GM19023 (cell line): ENCODE measurements at regions not wholly inside any gene's neighbourhood (a gene's known extent, or its start where the extent isn't known, plus 50 kb on each side); places are given as distances from the start of the nearest gene placed in this dataset.
"Not testable (repeated sequence)": the region's sequence is repeated elsewhere in the genome, so short reads cannot be mapped to it uniquely, and the experiment has no call there.

ENCODE experiments used
- ATAC-seq: cut with Tn5 transposase; IDR thresholded peaks from one replicate; pipeline ENCODE4 v1.9.1; 2021; ENCODE audit warnings: mild to moderate bottlenecking, moderate library complexity; ENCODE audit not compliant: unreplicated experiment

DNA sequence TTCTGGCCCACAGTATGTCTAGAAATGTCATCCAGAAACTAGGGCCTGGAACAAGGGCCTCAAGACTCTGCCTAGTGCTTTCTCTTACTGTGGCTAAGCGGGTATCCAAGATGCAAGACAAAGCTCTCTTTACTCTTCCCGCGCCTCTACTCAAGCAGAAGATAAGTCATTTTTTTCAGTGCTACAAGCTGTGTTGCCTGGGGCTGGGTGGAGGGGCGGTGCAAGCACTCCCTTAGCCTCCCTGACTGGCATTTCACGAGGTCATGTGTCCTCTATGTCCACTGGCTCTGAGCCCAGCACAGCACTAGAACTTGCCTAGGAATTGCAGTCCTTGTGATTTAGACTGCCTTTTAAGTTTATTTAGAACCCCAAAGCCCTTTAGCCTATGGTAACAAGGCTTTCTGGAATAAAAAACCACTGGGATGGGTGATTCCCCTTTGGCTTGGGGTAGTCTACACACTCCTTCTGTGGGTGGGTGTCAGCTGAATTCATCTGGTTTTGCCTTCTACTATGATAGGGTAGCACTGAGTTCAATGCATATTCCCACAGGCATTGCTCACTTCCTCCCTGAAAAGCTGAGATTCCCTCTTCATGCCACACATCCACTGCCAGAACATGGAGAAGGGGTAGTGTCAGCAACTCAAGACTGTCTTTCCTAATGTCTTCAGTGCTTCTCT is 371.8 kb upstream of the KCND2 start:
- no peak for ATAC-seq

DNA sequence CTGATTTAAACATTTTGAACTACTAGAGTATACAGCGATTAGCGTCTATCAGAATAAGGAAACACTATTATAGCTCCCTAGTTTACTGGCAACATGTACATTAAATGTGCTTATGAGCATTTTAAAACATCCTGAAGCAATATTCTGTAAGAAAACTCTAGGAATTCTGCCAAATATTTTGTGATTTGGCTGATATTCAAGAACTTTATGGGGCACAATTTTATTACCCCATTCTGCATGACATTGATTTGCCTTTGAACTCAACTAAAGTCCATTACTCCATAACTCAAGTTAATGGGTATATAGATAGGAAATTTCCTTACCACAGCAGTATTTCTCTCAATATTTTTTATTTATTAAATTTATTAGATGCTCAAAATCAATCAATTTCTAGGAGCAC is 369.9 kb upstream of the KCND2 start:
- ATAC-seq: no peak

GRCh38 chr7:119905495-119905894 is 367.5 kb upstream of the KCND2 start:
- no peak for ATAC-seq

DNA sequence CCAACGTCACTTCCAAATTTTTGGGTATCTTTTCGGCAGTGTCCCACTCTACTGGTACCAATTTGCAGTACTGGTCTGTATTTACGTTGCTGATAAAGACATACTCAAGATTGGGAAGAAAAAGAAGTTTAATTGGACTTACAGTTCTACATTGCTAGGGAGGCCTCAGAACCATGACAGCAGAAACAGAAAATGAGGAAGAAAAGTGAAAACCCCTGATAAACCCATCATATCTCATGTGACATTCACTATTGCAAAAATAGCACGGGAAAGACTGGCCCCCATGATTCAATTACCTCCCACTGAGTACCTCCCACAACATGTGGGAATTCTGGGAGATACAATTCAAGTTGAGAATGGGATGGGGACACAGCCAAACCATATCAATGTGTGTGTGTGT is 364.0 kb upstream of the KCND2 start:
- ATAC-seq: no peak

GRCh38 chr7:119914119-119914518 is 358.9 kb upstream of the KCND2 start:
- not testable (repeated sequence) for ATAC-seq

DNA sequence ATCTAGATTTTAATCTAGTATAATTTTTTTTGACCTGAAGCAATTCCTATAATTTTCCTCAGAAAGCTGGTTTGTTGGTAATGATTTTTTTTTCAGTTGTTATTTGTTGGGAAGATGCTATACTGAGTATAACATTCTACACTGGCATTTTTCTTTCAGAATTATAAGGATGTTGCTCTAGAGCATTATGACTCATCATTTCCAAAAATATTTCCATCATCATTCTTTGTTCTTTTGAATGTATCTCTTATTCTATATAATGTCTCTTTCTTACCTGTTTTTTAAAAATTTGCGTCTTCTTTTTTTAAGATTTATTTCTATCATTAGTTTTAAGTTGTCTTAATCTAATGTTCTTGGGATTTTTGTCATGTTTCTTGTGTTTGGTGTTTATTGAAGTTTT is 356.5 kb upstream of the KCND2 start:
- no peak for ATAC-seq

DNA sequence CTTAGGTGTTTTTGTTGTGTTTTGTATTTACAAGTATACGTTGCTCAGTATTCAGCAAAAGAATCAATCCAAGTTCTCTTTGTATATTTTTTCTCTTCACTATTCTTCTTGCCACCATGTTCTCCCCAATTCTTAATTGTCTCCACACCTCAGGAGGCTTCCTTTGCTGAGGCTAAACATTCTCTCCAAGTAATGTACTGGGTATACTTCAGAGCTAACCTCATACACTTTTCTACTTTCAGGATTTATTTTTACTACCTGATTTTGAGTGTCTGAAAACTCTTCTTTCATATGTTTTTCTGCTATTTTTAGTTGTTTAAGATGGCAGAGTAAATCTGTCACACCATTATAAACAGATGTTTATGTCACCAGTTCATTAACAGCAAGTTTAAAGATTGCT is 354.8 kb upstream of the KCND2 start:
- no peak for ATAC-seq

- ATAC-seq: no peak
Observed at GRCh38 chr7:119919986-119920385, 353.0 kb upstream of the KCND2 start.

DNA sequence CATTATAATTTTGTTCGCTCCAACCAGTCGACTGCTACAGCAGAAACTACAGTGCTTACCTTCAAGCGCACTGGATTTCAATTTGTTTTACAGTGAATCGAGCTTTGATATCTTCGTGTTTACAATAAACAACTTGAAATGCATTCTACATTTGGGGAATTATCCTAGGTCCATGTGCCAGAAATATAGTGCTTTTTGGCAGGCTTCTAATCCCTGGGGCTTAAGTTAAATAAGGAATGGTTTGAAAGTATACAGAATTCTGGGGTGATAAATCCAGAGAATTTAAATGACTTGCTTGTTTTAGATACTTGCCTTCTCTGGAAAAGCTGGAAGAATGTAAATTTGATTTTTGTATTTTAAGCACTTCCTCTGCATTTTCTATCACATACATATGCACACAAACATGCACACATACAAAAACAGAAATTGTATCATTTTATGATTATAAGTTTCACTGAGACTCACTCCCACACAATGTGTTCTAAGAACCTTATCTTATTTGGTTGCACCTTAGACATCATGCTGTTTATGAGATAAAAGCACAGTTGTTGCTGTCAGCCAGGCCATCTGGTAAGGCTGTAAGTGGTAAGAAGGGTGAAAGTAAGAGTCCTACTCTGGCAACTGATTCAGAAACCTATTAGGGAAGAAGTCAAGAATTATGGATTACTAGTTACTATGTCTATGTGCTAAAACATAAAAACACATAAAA is 347.2 kb upstream of the KCND2 start:
- ATAC-seq: no peak

DNA sequence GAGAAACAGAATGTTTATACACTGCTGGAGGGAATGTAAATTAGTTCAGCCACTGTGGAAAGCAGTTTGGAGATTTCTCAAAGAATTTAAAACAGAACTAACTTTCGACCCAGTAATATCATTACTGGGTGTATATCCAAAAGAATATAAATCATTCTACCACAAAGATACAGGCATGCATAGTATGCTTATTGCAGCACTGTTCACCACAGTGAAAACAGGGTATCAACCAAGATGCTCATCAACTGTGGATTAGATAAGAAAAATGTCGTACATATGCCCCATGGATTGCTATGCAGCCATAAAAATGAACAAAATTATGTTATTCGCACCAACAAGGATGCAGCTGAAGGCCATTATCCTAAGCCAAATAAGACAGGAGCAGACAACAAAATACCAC is 343.1 kb upstream of the KCND2 start:
- ATAC-seq: no peak

GRCh38 chr7:119931230-119931824 is 341.6 kb upstream of the KCND2 start:
- ATAC-seq: no peak

GRCh38 chr7:119935418-119936025 is 337.5 kb upstream of the KCND2 start:
- ATAC-seq: no peak

DNA sequence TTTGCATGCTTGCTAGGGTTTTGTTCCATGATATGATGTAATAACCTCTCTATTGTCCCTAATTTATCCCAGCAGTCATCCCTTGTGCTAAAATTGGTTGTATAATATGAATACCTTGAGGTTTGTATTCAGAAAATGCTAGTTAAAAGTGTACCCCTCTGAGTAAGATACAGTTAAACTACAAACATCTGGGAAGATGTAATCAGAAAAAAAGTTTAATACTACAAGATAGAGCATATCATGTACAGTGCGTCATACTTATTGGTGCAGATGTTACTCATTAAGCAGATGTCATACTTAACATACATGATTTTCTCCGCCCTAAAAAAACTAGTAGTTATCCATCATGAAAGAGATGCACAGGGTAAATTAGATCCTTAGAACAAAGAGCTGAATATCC is 336.1 kb upstream of the KCND2 start:
- no peak for ATAC-seq

- ATAC-seq: no peak
Observed at GRCh38 chr7:119937745-119938144, 335.2 kb upstream of the KCND2 start.

DNA sequence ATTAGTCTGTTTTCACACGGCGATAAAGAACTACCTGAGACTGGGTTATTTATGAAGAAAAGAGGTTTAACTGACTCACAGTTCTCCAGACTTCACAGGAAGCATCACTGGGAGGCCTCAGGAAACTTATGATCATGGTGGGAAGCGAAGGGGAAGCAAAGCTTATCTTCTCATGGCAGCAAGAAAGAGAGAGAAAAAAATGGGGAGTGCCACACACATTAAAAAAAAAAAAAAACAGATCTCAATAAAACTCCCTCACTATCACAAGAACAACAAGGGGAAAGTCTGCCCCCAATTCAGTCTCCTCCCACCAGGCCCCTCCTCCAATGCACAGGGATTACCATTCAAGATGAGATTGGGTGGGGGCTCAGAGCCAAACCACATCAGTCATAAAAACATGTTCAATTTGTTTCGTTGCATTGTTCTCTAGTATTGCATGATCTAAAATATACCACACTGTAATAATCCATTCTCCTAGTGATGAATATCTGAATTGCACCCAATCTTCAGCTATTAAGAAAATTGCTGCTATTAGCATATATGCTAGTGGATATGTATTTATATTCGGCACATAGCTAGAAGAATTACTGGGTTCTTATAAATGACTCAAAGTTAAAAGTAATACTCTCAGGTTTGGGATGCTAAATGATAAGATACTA is 328.9 kb upstream of the KCND2 start:
- ATAC-seq: no peak

DNA sequence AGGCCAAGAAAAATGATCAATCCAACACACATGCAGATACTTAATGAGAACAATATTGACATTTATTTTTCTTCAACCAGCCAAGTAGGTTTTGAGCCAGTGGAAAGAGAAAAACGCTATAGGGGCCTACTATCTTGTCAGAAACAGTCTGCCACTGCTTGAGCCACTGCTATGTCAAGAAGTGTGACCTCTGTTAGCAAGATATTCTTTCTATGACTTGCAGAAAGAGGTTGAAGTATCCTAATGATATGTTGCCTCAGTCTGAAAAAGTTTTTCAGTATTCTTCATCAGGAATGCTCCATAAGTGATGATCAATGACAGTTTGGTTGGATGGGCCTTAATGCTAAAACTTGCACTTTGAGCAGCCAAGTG is 328.4 kb upstream of the KCND2 start:
- no peak for ATAC-seq

- ATAC-seq: no peak
Observed at GRCh38 chr7:119945822-119946221, 327.2 kb upstream of the KCND2 start.

- no peak for ATAC-seq
Observed at GRCh38 chr7:119949053-119949452, 323.9 kb upstream of the KCND2 start.

DNA sequence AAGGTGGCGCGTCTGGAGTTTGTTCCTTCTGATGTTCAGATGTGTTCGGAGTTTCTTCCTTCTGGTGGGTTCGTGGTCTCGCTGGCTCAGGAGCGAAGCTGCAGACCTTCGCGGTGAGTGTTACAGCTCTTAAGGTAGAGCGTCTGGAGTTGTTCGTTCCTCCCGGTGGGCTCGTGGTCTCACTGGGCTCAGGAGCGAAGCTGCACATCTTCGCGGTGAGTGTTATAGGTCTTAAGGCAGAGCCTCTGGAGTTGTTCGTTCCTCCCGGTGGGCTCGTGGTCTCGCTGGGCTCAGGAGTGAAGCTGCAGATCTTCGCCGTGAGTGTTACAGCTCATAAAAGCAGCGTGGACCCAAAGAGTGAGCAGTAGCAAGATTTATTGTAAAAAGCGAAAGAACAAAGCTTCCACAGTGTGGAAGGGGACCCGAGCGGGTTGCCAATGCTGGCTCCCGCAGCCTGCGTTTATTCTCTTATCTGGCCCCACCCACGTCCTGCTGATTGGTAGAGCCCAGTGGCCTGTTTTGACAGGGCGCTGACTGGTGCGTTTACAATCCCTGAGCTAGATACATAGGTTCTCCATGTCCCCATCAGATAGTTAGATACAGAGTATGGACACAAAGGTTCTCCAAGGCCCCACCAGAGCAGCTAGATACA is 322.5 kb upstream of the KCND2 start:
- not testable (repeated sequence) for ATAC-seq

GRCh38 chr7:119951614-119952013 is 321.4 kb upstream of the KCND2 start:
- ATAC-seq: not testable (repeated sequence)

DNA sequence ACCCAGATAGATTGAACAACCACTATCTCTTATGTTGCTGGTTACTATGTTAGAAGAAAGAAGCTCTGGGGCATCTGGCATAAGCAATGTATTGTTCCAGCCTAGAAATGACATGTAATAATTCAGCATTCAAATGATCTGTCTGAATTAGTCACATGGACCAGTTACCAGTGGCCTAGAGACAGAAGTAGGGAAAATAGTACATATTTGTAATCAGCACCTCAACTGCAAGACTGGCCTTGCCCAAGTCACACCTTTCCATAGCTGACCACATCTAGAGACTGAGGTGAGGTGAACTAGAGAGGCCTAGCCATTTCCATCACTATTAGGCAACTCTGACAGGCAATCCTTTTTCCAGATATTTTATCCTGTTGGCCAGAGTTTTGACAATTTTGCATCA is 315.6 kb upstream of the KCND2 start:
- ATAC-seq: no peak
